GM12873 (cell line): ENCODE measurements at regions not wholly inside any gene's neighbourhood (a gene's known extent, or its start where the extent isn't known, plus 50 kb on each side); places are given as distances from the start of the nearest gene placed in this dataset.
A peak's percentile ranks its signal among the peaks of the same experiment; 100 is the strongest.

Experiments
- CTCF ChIP-seq: IDR thresholded peaks from 2 replicates; pipeline ENCODE4 v1.5.1; 2012; ENCODE audit warnings: low read depth, mild to moderate bottlenecking, moderate library complexity, low read length, control low read depth; ENCODE audit not compliant: insufficient read depth; ENCODE audit errors: missing control alignments

GRCh38 chr6:94639564-94639963 lies 937.8 kb upstream of the MANEA start:
- TF ChIP-seq CTCF: no peak

DNA sequence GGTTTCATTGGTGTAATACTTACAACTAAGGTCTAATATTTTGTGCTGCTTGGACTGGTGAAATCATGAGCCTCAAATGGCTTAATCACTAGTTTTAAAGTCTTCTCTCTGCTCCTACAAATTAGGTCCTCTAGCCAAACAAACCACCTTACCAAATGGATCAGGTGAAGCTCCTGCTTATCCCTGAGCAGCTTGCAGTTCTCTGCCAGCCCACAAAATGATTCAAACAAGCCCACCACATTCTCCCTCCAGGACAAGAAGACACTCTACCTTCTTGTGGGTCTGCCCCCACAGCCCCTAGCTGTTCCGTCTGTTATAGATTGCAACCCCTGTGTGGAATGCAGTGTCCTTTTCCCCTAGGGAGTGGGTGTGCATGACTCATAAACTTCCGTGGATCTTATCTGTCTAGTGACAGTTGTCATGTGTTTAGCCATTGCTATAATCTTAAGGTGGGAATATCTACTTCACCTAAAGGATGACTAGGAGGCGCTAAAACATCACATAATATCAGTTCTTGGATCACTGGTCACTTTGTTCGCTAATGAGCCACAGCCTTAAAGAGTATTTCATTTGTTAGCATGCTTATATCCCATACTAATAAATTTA lies 940.5 kb upstream of the MANEA start:
- peak; percentile 2 for TF ChIP-seq CTCF

DNA sequence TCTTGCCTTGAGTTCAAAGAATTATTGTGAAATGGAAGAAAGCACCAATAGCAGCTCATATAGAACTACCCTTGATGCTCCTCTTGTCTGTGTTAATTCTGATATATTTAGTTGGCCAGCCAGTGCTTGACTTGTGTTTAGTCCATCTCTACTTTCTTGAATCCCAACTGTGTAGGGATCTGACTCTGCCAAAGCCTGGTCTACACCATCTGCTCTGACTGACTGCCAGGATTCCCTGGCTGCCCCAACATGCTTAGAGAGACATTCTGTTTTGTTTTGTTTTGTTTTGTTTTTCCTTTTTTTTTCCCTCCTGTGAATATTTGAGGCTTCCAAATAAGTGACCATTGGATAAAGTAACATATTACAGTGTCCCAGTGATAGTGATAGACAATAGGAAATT lies 953.7 kb upstream of the MANEA start:
- no peak for TF ChIP-seq CTCF

GRCh38 chr6:94622783-94623182 lies 954.6 kb upstream of the MANEA start:
- TF ChIP-seq CTCF: no peak

DNA sequence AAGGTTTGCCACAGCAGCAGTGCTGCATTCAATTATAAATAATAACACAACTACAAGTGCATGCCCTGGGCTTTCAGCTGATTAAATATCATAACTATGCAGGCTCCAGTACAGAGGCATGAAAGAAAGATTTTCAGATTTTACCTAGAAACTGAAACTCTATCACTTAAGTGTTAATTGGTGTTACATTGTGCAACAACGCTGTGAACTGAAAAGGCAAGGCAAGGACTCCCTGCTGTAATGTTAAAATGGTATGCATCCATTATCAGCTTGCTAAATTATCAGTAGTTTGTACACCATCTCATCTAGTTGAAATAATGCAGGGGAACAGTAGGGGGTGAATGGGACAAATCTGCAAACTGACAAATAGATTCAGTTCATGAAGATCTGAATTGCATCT lies 976.7 kb upstream of the MANEA start:
- TF ChIP-seq CTCF: no peak

DNA sequence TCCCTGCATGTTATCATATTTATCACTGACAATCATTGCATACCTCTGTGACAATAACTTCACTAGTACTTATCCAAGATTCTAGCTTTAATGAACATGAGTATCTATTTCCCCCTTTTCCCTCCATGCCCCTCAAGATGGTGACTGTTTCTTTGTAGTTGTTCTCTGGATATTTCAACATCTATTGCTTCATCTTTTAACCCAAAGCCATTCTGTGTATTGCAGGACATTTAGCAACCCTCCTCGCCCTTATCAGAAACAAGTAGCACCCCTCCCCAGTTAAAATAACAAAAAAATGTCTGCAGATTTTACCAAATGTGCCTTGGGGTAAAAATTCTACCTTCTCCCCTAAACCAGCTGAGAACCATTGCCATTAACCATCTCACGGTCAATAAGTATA lies 979.8 kb upstream of the MANEA start:
- no peak for TF ChIP-seq CTCF

DNA sequence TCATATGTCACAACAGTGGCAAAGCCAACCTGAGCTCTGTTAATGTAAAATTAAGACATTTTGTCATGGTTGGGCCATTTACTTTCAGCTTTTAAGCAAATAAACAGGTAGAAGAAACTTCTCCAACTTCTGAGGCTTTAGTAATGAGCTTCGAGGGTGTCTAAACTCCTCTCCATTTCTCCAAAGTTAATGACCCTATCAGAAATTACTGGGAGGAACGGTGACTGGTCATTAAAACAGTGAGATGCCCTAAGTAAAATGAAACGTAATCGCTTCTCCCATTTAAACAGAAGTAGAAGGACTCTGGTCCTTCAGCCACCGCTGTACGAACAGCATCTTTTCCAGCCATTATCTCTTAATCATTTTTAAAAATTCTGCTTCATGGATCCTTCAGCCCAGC lies 986.9 kb upstream of the MANEA start:
- no peak for TF ChIP-seq CTCF

- no peak for TF ChIP-seq CTCF
Observed at GRCh38 chr6:94588301-94588700, 989.0 kb upstream of the MANEA start.
